NCI-H2196 (cell line): ENCODE measurements at regions not wholly inside any gene's neighbourhood (a gene's known extent, or its start where the extent isn't known, plus 50 kb on each side); places are given as distances from the start of the nearest gene placed in this dataset.

Experiments
- DNase-seq: peaks from one replicate; lab custom pipeline; 2025; ENCODE audit not compliant: unreplicated experiment; lab: John Stamatoyannopoulos, UW

- DNase-seq: no peak
Measured at GRCh38 chr6:14943116-14943515, 302.8 kb upstream of the JARID2 start.

GRCh38 chr6:14944593-14944992 lies 301.3 kb upstream of the JARID2 start:
- DNase-seq: no peak

GRCh38 chr6:14945461-14946185 lies 300.2 kb upstream of the JARID2 start:
- DNase-seq: no peak

- DNase-seq: no peak
Measured at GRCh38 chr6:14946753-14947152, 299.1 kb upstream of the JARID2 start.

- no peak for DNase-seq
Measured at GRCh38 chr6:14948586-14949245, 297.2 kb upstream of the JARID2 start.

GRCh38 chr6:14950103-14950969 lies 295.5 kb upstream of the JARID2 start:
- no peak for DNase-seq

- no peak for DNase-seq
Measured at GRCh38 chr6:14950970-14951276, 294.9 kb upstream of the JARID2 start.

- no peak for DNase-seq
Measured at GRCh38 chr6:14951704-14952103, 294.2 kb upstream of the JARID2 start.

- no peak for DNase-seq
Measured at GRCh38 chr6:14953836-14954235, 292.0 kb upstream of the JARID2 start.

GRCh38 chr6:14957355-14958059 lies 288.4 kb upstream of the JARID2 start:
- DNase-seq: no peak

GRCh38 chr6:14959324-14959885 lies 286.5 kb upstream of the JARID2 start:
- DNase-seq: no peak

GRCh38 chr6:14964556-14965270 lies 281.2 kb upstream of the JARID2 start:
- DNase-seq: peak; percentile 15

GRCh38 chr6:14965424-14966075 lies 280.3 kb upstream of the JARID2 start:
- no peak for DNase-seq

- DNase-seq: no peak
Measured at GRCh38 chr6:14966096-14966905, 279.6 kb upstream of the JARID2 start.

- DNase-seq: no peak
Measured at GRCh38 chr6:14966906-14967711, 278.8 kb upstream of the JARID2 start.

GRCh38 chr6:14968056-14968637 lies 277.7 kb upstream of the JARID2 start:
- DNase-seq: no peak

GRCh38 chr6:14969126-14969525 lies 276.7 kb upstream of the JARID2 start:
- DNase-seq: no peak
